ENCODE measurements at regions not wholly inside any gene's neighbourhood (a gene's known extent, or its start where the extent isn't known, plus 50 kb on each side); places are given as distances from the start of the nearest gene placed in this dataset.
"Not testable (repeated sequence)": the region's sequence is repeated elsewhere in the genome, so short reads cannot be mapped to it uniquely, and the experiment has no call there.

DNA sequence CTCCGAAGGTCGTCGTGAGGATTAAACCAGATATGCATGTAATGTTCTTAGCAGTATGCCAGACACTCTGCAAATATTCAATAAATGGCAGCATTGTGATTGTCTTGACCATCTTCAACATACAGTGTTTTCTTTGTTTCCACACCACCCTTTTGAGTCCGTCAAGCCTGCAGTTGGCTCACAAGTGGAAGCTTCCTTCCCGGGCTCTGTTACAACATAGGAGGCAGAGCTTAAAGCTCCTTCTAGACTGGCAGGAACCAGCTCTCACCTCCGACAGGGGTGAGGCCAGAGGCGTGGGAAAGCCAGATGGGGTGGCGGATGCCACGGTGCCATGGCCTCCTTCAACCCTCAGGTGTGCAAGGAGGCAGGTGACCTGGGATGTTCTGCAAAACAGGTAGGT, 138.3 kb downstream of the FOXL1 start:
- no peak for DNase-seq (ENCODE audit: low spot score)

DNA sequence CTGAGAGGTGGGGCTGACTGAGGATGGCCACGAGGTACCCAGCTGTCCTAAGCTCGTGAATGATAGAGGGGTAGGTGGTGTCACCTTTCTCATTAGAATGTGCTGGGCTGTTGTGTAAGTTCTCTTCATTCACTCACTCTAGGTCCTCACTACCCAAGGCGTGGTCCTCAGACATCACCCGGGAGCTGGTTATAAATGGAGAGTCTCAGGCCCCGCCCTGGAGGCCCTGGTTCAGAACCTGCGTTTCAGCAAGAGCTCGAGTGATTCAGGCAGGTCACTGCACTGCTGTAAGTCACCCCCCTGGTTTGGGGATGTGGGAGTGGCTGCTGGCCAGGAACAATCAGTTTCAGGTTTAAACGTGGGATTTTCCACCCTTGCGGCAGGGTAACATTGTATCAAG, 139.8 kb downstream of the FOXL1 start:
- no peak for DNase-seq (ENCODE audit: low spot score)

DNA sequence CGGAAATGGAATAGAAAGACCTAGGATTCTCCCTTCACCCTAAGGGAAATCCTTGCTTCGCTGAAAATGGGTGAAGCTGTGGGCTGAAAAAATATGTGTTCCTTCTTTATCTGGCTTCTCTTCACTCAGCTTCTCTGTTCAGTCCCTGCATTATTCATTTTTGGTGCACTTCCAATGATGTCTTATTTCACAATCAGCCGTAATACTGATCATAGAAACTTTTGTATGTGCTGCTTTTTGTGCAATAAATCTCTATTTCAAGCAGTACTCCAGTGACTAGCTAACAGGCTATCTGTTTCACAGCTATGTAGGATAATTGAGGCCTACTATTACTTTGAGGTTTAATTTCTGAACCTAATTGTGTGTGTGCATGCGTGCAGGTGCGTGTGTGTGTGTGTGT, 144.6 kb downstream of the FOXL1 start:
- no peak for DNase-seq (ENCODE audit: low spot score)

DNA sequence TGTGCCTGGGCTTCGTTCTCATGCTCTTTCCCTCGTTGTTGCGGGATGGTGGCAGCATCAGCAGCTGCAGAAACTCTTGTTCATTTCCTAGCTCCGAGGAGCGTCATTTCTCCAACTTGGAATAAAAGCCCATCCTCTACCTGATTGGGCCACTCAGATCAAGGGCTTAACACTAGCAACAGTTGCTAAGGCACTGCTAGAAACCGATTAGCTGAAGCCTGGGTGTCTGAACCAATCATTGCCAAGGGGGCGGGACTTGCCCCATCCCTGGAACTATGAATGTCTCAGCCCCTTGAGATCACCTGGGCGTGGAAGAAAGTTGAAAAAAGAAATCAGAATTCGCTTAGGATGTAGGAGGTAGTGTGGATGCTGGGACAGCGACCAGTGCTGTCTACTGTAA, 145.3 kb downstream of the FOXL1 start:
- no peak for DNase-seq (ENCODE audit: low spot score)

DNA sequence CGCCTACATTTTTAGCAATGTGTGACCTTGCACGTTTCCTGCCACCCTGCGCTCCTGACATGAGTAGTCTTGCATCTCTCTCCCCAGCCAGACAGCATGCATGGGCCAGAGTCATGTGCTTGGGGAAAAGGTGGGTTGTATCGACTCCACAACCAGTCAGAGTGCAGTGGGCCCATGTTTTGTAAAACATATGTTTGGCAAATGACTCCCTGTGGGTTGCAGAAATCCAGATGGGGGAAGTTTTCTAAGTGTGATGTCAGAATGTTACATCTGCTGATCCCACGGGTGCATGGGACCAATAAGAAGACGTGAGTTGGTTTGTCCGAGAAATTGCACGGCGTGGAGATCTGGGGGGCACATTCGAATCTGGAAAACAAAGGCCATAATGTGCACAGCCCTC, 147.1 kb downstream of the FOXL1 start:
- DNase-seq (ENCODE audit: low spot score): no peak

DNA sequence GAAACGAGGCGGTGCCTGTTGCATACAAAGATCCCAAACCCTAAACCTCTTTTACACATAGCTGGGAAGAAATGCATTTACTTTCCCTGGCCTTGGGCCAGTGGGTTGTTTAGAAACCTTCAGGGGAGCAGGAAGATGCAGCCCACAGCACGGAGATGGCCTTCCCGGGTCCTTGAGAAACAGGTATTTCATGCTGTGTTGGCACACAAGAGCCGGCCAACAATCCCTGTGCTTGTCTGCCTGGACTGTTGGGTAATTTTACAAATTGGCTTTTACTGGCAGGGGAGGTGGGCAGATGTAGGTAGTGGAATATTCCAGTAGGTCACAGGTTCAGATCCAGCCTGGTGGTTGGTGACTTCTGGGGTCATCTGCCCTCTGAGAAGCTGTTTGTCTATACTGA, 148.0 kb downstream of the FOXL1 start:
- no peak for DNase-seq (ENCODE audit: low spot score)

DNA sequence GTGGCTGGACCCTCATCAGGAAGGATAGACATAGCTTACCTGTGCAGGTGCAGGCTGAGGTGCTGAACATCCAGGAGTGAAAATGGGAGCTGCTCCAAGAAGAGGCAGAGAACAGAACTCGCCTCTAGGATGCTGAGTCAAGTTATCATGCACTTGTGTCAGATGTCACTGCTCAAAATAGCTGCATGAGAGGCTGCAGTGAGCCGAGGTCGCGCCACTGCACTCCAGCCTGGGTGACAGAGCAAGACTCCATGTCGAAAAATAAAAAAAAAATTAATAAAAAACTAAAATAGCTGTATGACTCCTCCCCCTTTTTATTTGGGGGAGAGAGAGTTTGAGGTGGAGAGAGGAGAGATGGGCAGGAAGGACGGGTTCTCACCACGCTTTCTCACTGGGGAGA, 148.8 kb downstream of the FOXL1 start:
- DNase-seq (ENCODE audit: low spot score): no peak

DNA sequence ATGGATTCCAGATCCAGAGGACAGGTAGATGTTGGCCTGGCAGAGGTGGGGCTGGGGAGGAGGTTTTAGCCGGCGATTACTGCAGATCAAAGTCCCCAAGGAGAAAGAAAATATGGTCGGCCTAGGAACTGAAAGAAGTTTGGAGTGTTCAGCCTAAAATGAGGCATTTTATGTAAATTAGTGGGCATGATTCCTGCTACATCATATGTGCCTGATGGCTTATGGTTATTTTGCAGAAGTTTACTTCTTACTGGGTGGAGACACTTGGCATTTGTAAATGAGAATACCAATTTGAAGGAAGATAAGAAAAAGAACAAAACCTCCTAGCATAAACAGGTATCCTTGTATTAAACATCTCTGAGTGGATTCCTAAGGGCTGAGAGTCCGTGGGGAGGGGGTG, 149.3 kb downstream of the FOXL1 start:
- no peak for DNase-seq (ENCODE audit: low spot score)

DNA sequence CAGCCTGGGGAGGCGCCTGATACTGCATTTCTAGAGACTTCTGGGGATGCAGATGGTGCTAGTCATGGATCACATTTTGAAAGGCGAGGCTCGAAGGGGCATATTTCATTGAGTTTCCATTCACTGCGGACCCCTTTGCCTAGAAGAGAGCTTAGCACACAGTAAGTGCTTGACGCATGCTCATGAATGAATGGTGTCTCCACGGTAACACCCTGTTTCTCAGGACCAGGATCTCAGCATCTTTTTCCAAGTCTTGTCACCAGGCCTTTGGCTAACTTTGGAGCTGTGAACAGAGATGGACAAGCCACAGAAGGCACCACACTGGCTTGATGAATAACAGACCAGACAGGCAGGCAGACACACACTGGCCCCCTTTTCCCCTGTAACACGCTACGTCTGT, 151.3 kb downstream of the FOXL1 start:
- DNase-seq (ENCODE audit: low spot score): no peak

DNA sequence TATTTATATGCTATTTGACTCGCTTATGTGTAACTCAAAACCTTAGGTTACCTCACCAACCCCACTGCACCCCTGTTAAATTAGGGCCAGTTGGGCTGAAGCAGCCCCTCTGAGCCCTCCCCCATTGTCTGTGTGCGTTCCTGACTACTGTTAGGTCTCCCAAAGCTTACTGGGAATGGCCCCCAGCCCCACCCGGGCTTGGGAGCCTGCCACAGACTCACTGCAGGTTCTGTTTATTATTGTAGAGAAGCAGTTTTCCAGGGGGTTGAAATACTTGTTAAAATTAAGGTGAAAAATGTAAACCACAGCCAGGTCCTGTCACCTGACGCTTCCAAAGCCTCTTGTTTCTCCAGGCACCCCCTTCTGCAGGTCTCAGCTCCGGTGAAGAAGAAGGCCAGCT, 151.7 kb downstream of the FOXL1 start:
- no peak for DNase-seq (ENCODE audit: low spot score)

DNA sequence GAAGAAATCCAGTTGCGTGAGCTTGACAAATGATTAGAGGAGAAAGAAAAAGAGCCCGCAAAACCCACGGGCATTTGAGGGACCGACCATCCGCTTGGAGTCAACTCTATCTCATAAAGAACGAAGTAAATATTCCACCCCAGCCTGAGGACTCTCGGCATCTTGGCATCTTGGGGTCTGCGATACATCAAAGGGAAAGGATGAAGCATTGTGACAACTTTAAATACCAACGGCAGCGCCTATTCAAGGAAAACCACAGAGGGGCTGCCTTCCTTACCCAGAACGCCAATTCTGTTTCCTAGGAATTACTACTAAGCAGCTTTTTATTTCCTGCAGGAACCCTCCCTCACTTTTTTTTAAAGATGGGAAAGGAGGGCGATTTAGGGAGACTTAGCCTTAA, 152.2 kb downstream of the FOXL1 start:
- DNase-seq (ENCODE audit: low spot score): no peak

DNA sequence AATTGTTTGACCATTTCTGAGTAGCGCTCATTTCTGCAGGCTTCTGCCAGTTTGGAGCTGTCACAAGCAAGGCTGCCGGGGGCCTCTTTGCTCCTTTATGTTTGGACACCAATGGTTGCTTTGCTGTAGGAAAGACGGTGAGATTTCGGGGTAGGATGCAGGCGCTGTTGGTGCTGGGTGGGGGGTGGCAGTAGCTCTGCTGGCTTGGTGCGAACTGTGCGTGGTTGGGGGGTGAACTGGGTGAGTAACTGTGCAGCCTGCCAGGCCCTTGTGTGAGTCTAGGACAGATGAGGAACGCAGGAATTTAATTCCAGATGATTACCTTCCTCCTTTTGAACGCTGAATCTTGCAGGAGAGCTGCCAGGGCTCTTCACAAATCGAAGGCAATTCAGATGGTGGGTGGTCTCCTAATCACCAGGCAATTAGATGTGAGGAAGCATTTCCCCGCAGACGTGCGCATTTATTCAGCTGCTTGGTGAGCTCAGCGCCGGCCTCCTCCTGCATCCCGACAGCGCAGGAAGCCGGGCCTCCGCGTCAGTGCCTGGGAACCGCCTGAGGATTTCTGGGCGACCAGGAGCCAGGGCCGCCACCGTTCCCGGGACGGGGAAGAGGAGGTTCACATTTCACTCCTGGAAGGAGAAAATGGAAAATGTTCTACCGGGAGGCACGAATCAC, 154.4 kb downstream of the FOXL1 start:
- DNase-seq (ENCODE audit: low spot score): no peak

DNA sequence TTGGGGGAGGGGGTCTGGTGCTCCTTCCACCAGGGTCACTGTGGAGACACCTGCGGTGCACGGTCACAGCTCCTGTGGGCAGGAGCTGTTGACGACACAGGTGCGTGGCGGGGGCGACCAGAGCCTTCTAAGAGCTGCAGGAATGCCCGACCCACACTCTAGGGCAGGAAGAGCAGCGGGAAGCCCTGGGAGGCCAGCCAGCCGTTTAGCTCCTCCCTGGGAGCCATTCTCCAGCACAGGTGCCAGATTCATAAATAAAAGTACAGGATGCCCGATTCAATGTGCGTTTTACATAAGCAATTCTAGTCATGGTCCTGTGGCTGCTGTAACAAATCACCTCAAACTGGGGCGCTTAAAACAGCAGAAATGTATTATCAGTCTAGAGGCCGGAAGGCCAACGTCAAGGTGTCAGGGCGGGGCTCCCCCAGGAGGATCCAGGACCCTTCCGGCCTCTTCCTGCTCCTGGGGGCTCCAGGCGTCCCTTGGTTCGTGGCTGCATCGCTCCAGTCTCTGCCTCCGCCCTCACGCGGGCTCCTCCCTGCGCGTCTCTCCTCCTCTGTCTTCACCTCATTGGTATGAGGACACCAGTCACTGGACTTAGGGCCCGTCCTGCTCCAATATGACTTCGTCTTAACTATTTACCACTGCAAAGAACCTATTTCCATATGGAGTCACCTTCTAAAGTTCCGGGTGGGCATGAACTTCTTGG, 155.4 kb downstream of the FOXL1 start:
- no peak for DNase-seq (ENCODE audit: low spot score)

DNA sequence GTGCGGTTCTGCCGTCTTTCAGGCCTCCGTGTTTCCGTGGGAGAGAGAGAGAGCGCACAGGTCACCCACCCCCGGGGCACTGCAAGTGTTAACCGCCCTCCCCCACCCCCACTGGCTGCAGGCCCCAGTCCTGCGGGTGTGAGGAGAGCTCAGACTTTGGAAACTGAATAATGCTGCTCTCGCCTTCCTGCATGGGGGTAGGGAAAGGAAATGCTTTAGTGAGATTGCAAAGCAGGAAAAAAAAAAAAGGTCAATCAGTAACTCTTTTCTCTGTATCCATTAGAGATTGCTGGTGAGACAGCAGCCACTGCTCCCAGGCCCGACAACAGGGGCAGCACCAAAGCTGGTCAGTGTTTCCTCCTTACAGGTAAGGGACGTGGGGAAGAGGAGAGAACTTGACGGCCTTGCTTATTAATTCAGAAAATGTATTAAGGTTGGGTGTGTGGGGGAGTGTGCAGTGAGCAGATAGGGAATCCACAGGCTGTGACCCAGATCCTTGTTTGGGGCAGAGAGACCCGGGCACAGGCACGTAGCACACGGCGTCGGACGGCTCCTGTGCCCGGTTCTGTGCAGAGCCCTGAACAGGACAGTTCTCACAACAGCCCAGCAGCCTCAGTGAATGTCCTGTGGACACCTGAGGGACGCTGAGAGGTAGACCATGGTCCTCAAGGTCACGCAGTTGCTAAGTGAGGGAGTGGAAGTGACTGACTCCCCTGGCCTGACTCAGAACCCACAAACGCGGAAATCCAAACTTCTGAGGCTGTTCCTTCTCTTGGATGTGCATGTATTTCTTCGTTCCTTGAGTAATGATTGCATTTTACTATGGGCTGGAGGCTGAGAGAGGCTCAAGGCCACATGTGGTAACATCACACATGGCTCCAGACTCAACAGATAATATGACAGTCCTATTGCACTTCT, 156.5 kb downstream of the FOXL1 start:
- no peak for DNase-seq (ENCODE audit: low spot score)

DNA sequence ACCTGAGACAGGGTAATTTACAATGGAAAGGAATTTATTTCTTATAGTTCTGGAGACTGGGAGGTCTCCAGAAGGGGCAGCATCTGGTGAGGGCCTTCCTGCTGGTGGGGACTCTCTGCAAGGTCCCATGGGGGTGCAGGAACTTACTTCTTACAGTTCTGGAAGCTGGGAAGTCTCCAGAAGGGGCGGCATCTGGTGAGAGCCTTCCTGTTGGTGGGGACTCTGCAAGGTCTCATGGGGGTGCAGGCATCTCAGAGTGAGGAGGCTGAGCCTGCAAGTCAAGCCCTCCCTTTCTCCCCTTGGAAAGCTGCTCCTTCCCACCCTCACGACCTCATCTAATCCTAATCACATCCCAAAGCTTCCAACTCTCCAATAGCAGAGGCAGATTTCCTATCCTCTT, 157.4 kb downstream of the FOXL1 start:
- DNase-seq (ENCODE audit: low spot score): no peak

DNA sequence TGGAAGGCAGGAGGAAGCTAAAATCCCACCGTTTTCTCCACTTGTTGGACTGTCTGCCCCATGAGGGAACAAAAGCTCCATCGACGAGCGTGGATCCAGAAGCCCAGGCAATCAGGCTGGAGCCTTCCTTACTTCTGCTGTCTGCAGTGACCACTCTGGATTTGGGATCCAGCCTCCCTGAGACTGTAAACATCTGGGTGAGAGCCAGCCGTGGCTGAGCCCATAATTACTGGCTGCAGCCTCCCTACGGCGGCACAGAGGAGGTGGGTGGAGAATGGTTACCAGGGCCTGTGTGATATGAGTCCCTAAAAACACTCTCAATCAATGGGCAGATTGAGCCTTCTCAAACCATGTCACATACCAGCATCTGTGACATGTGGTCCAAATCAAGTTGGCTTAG, 158.2 kb downstream of the FOXL1 start:
- DNase-seq (ENCODE audit: low spot score): no peak

DNA sequence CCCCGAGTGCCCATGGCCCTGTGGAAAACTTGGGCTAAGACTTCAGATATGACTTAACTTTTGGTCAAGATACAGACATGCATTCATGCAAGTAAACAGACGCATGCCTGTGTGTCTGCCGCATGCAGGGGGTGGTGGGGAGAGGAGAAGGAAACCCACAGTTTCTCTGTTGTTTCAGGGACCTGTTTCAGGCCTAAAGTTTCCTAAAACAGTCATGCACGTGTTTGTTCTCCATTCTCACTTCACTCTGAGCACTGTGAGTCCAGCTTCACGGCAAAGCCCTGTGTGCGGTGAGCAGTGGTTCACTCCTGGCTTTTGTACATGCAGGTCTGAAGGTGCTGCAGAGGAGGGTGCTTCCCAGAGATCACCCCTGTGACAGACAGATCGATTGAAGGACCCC, 158.7 kb downstream of the FOXL1 start:
- DNase-seq (ENCODE audit: low spot score): no peak

DNA sequence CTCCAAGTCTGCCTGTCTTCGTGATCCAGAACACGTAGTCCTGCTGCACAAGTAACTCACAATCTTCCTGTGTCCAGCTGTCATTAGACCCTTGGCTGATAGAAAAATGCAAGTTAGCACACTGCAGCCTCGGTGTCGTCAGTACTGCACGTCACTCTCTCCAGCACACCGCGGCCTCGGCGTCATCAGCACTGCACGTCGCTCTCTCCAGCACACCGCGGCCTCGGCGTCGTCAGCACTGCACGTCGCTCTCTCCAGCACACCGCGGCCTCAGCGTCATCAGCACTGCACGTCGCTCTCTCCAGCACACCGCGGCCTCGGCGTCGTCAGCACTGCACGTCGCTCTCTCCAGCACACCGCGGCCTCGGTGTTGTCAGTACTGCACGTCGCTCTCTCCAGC, 160.0 kb downstream of the FOXL1 start:
- not testable (repeated sequence) for DNase-seq (ENCODE audit: low spot score)

DNA sequence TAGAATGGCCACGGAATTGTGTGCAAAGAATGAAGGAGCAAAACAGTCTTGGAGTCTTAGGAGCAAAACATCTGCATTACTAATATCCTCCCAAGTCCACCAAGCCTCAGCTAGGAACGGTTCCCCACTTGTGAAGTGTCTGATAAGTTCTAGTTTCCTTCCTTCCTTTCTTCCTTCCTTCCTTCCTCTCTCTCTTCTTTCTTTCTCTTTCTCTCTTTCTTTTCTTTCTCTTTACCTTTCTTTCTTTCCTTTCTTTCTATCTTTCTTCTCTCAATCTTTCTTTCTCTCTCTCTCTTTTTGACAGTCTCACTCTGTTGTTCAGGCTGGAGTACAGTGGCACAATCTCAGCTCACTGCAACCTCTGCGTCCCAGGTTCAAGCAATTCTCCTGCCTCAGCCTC, 160.8 kb downstream of the FOXL1 start:
- no peak for DNase-seq (ENCODE audit: low spot score)

DNA sequence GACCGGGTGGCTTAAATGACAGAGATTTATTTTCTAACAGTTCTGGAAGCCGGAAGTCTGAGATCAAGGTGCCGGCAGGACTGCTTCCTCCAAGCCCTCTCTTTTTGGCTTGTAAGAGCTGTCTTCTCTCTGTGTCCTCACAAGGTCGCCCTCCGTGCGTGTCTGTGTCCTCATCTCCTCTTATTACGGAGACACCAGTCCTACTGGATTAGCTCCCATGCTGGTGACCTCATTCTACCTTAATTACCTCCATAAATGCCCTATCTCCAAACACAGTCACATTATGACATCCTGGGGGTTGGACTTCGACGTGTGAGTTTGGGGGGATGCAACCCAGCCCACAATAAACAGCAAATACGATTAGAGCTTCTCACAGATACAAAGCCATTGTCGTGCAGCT, 161.5 kb downstream of the FOXL1 start:
- DNase-seq (ENCODE audit: low spot score): no peak

DNA sequence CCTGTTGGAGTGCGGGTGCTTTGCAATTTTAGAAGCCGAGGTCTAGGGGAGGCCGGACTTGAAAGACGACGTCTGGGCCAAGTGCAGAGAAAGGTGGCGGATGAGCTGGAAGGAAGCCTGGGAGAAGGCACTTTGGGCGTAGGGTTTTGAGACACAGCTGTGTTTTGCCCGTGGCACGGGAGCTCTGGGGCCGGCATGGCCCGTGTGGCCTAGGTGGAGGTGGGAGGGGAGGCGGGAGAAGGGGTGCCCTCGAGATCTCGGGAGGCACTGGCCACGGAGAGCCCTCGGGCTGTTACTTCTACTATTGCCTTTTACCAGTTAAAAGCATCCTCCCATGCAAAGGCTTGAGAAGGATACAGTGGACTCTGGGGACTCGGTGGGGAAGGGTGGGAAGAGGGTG, 161.9 kb downstream of the FOXL1 start:
- no peak for DNase-seq (ENCODE audit: low spot score)

DNA sequence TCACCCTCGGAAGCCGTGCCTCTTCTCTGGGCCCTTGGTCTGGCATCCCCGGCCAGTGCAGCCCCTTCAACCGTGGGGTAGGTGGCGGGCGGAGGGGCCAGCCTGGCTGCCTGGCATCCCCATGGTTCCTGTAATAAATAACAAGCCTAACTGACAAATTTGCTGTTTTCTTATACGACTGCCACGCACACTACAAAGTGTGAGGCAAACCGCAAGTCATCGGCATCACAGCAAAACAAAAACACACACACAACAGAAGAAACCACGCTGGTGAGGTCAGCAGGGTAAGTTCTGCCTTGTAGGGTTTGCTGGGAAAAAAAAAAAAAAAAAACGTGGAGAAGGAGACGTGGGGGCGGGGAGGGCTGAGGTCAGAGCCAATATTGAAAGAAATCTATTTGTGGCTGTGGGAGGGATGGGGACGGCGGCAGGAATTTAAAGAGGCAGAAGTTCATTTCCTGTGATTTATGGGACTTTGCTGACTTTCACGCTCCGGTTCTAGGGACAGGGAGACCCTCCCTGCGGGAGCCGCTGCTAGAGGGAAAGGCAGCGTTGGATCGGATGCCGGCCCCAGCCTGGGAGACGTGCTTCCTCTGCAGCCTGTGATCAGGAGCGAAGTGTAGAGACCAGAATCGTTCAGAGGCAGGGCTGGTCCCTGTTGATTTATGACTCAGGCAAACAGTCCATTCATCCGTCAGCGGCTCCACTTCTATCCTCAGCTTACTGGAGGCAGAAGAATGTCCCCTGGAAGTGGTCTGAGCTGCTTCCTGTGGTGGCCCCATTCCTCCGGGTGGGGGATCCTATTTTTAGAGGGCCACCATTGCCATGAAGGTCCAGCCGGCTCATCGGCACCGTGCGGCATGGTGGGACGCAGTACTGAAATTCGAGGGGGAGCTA, 162.8 kb downstream of the FOXL1 start:
- no peak for DNase-seq (ENCODE audit: low spot score)

All from Ammon's horn (tissue), 1 donor.